ENCODE measurements at regions not wholly inside any gene's neighbourhood (a gene's known extent, or its start where the extent isn't known, plus 50 kb on each side); places are given as distances from the start of the nearest gene placed in this dataset.

DNA sequence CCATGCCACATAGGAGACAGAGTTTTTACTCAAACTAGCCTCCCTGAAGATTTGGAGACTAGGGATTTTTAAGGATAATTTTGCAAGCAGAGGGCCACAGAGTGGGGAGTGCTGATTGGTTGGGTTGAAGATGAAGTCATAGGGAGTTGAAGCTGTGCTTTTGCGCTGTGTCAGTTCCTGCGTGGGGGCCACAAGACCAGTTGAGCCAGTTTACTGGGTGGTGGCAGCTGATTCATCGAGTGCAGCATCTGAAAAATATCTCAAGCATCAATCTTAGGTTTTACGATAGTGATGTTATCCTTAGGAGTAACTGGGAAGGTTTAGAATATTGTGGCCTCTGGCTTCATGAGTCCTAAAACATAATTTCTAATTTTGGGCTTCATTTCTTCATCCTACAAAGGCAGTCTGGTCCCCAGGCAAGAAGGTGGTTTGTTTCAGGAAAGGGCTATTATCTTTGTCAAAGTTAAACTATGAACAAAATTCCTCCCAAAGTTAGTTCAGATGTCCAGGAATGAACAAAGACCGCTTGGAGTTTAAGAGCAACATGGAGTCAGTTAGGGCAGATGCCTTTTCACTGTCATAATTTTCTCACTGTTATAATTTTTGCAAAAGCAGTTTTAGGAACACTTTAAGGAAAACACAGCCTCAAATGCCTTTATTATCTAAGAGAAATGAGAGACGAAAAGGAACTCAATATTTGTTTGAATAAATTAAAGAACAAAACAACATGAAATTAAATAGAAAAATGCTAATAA, 960.8 kb upstream of the PRKX start:
- TF ChIP-seq, protein P1, sequence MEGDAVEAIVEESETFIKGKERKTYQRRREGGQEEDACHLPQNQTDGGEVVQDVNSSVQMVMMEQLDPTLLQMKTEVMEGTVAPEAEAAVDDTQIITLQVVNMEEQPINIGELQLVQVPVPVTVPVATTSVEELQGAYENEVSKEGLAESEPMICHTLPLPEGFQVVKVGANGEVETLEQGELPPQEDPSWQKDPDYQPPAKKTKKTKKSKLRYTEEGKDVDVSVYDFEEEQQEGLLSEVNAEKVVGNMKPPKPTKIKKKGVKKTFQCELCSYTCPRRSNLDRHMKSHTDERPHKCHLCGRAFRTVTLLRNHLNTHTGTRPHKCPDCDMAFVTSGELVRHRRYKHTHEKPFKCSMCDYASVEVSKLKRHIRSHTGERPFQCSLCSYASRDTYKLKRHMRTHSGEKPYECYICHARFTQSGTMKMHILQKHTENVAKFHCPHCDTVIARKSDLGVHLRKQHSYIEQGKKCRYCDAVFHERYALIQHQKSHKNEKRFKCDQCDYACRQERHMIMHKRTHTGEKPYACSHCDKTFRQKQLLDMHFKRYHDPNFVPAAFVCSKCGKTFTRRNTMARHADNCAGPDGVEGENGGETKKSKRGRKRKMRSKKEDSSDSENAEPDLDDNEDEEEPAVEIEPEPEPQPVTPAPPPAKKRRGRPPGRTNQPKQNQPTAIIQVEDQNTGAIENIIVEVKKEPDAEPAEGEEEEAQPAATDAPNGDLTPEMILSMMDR (conservative IDR thresholded peaks at IDR 0.05; ENCODE audit: low read length) = no peak
- no peak for TF ChIP-seq EZH2phosphoT487 (IDR thresholded peaks at IDR 0.05; ENCODE audit: borderline replicate concordance)

Data from Loucy (cell line).